Sigmoid colon (tissue), 4 donors: ENCODE measurements at regions not wholly inside any gene's neighbourhood (a gene's known extent, or its start where the extent isn't known, plus 50 kb on each side); places are given as distances from the start of the nearest gene placed in this dataset.

Experiments used
- CTCF ChIP-seq, 4 experiments: fragments of 450-650 bp in 3 of 4; fragments of 200-600 bp in 1 of 4; IDR thresholded peaks; one replicate each; pipeline ENCODE4 v1.5.1; 2016 to 2019; ENCODE audit warnings: antibody characterized with exemption in 4 of 4, mild to moderate bottlenecking in 3 of 4, moderate library complexity in 2 of 4
- EP300 ChIP-seq, 4 donors: sonication (generic); formaldehyde crosslinking; IDR thresholded peaks; one replicate each; pipeline ENCODE4 v1.6.1; 2017; ENCODE audit warnings: antibody characterized with exemption in 4 of 4
- POLR2A ChIP-seq, 2 donors: fragments of 450-650 bp; IDR thresholded peaks; one replicate each; pipeline ENCODE4 v1.6.1; 2016; ENCODE audit warnings: antibody characterized with exemption in 2 of 2, mild to moderate bottlenecking in 2 of 2, moderate library complexity in 2 of 2
- POLR2AphosphoS5 ChIP-seq, 4 donors: sonication (generic); formaldehyde crosslinking; IDR thresholded peaks; one replicate each; pipeline ENCODE4 v1.6.1; 2017; ENCODE audit warnings: antibody characterized with exemption in 4 of 4

- TF ChIP-seq CTCF (IDR thresholded peaks at IDR 0.05) (no peak), POLR2AphosphoS5 (IDR thresholded peaks at IDR 0.05) (no peak), POLR2A (IDR thresholded peaks at IDR 0.05) (no peak), EP300 (IDR thresholded peaks at IDR 0.05) (no peak)
Measured at GRCh38 chr3:72203613-72204349, 418.8 kb upstream of the PROK2 start.
